ENCODE measurements at regions not wholly inside any gene's neighbourhood (a gene's known extent, or its start where the extent isn't known, plus 50 kb on each side); places are given as distances from the start of the nearest gene placed in this dataset.
"Not testable (repeated sequence)": the region's sequence is repeated elsewhere in the genome, so short reads cannot be mapped to it uniquely, and the experiment has no call there.

GRCh38 chr3:68676136-68676535 is 256.2 kb downstream of the TAFA4 start:
- no peak for DNase-seq

- no peak for DNase-seq
These were observed 265.0 kb downstream of the TAFA4 start for GRCh38 chr3:68667346-68667745.

GRCh38 chr3:68666429-68667136 is 265.8 kb downstream of the TAFA4 start:
- no peak for DNase-seq

- no peak for DNase-seq
These were observed 268.1 kb downstream of the TAFA4 start for GRCh38 chr3:68664276-68664675.

GRCh38 chr3:68662176-68662575 is 270.2 kb downstream of the TAFA4 start:
- no peak for DNase-seq

GRCh38 chr3:68650657-68651056 is 281.7 kb downstream of the TAFA4 start:
- not testable (repeated sequence) for DNase-seq

GRCh38 chr3:68648494-68648893 is 283.9 kb downstream of the TAFA4 start:
- no peak for DNase-seq

GRCh38 chr3:68631850-68632545 is 300.3 kb downstream of the TAFA4 start:
- no peak for DNase-seq

- no peak for DNase-seq
These were observed 312.1 kb downstream of the TAFA4 start for GRCh38 chr3:68620211-68620610.

GRCh38 chr3:68614087-68614486 is 318.3 kb downstream of the TAFA4 start:
- no peak for DNase-seq

GRCh38 chr3:68571321-68571720 is 361.0 kb downstream of the TAFA4 start:
- no peak for DNase-seq

GRCh38 chr3:68560728-68561127 is 371.6 kb downstream of the TAFA4 start:
- no peak for DNase-seq

GRCh38 chr3:68535782-68536181 is 396.6 kb downstream of the TAFA4 start:
- DNase-seq = no peak

GRCh38 chr3:68523330-68523729 is 409.0 kb downstream of the TAFA4 start:
- no peak for DNase-seq

- DNase-seq = no peak
These were observed 417.1 kb downstream of the TAFA4 start for GRCh38 chr3:68515237-68515636.

- DNase-seq = no peak
These were observed 428.1 kb downstream of the TAFA4 start for GRCh38 chr3:68504201-68504600.

- not testable (repeated sequence) for DNase-seq
These were observed 446.5 kb downstream of the TAFA4 start for GRCh38 chr3:68485845-68486244.

GRCh38 chr3:68485051-68485450 is 447.3 kb downstream of the TAFA4 start:
- DNase-seq = no peak

GRCh38 chr3:68483601-68484000 is 448.7 kb downstream of the TAFA4 start:
- no peak for DNase-seq

- no peak for DNase-seq
These were observed 449.3 kb downstream of the TAFA4 start for GRCh38 chr3:68483041-68483440.

GRCh38 chr3:68482565-68482964 is 449.8 kb downstream of the TAFA4 start:
- DNase-seq = no peak

GRCh38 chr3:68479779-68480178 is 452.6 kb downstream of the TAFA4 start:
- no peak for DNase-seq

- no peak for DNase-seq
These were observed 463.5 kb downstream of the TAFA4 start for GRCh38 chr3:68468695-68469375.

- DNase-seq = no peak
These were observed 464.9 kb downstream of the TAFA4 start for GRCh38 chr3:68467465-68467864.
